ENCODE measurements at regions not wholly inside any gene's neighbourhood (a gene's known extent, or its start where the extent isn't known, plus 50 kb on each side); places are given as distances from the start of the nearest gene placed in this dataset.
A peak's percentile ranks its signal among the peaks of the same experiment; 100 is the strongest.

GRCh38 chr4:126686491-126686890, 946.3 kb upstream of the INTU start:
- no peaks in the 10 kb centered on the region for H3K36me3 ChIP-seq (ENCODE audit: control insufficient read depth, insufficient read depth, low read length, severe bottlenecking)
- no peak for DNase-seq (ENCODE audit: low read depth)
- no peaks in the 10 kb centered on the region for H3K9me3 ChIP-seq (ENCODE audit: control insufficient read depth, low read length)
- H3K4me1 ChIP-seq (ENCODE audit: control insufficient read depth, insufficient read depth, low read length), result peaks cover 11% of the 10 kb centered on the region
- H3K4me3 ChIP-seq (ENCODE audit: low read length), result no peak overlapping the region
- H3K27me3 ChIP-seq (replicated peaks; ENCODE audit: control insufficient read depth, insufficient read depth, low read length), result no peaks in the 10 kb centered on the region
- H3K9ac ChIP-seq (ENCODE audit: low read length), result no peak overlapping the region

GRCh38 chr4:126687655-126688358, 945.0 kb upstream of the INTU start:
- Histone ChIP-seq H3K9ac (ENCODE audit: low read length) (no peak overlapping the region), H3K4me3 (ENCODE audit: low read length) (peak overlapping the region; percentile 1), H3K4me1 (ENCODE audit: control insufficient read depth, insufficient read depth, low read length) (peaks cover 11% of the 10 kb centered on the region), H3K9me3 (ENCODE audit: control insufficient read depth, low read length) (no peaks in the 10 kb centered on the region), H3K27me3 (replicated peaks; ENCODE audit: control insufficient read depth, insufficient read depth, low read length) (no peaks in the 10 kb centered on the region), H3K36me3 (ENCODE audit: control insufficient read depth, insufficient read depth, low read length, severe bottlenecking) (no peaks in the 10 kb centered on the region)
- no peak for DNase-seq (ENCODE audit: low read depth)

- Histone ChIP-seq H3K9ac (ENCODE audit: low read length) (no peak overlapping the region), H3K9me3 (ENCODE audit: control insufficient read depth, low read length) (no peaks in the 10 kb centered on the region), H3K4me3 (ENCODE audit: low read length) (no peak overlapping the region), H3K27me3 (replicated peaks; ENCODE audit: control insufficient read depth, insufficient read depth, low read length) (no peaks in the 10 kb centered on the region), H3K4me1 (ENCODE audit: control insufficient read depth, insufficient read depth, low read length) (peaks cover 11% of the 10 kb centered on the region), H3K36me3 (ENCODE audit: control insufficient read depth, insufficient read depth, low read length, severe bottlenecking) (no peaks in the 10 kb centered on the region)
- no peak for DNase-seq (ENCODE audit: low read depth)
These were observed 941.0 kb upstream of the INTU start for GRCh38 chr4:126691797-126692196.

- no peaks in the 10 kb centered on the region for H3K36me3 ChIP-seq (ENCODE audit: control insufficient read depth, insufficient read depth, low read length, severe bottlenecking)
- H3K9ac ChIP-seq (ENCODE audit: low read length), result no peak overlapping the region
- H3K27me3 ChIP-seq (replicated peaks; ENCODE audit: control insufficient read depth, insufficient read depth, low read length), result no peaks in the 10 kb centered on the region
- peaks cover 13% of the 10 kb centered on the region for H3K4me1 ChIP-seq (ENCODE audit: control insufficient read depth, insufficient read depth, low read length)
- H3K4me3 ChIP-seq (ENCODE audit: low read length), result no peak overlapping the region
- H3K9me3 ChIP-seq (ENCODE audit: control insufficient read depth, low read length), result no peaks in the 10 kb centered on the region
- peak; percentile 16 for DNase-seq (ENCODE audit: low read depth)
These were observed 935.0 kb upstream of the INTU start for GRCh38 chr4:126697748-126698147.

- Histone ChIP-seq H3K36me3 (ENCODE audit: control insufficient read depth, insufficient read depth, low read length, severe bottlenecking) (no peaks in the 10 kb centered on the region), H3K4me1 (ENCODE audit: control insufficient read depth, insufficient read depth, low read length) (peaks cover 13% of the 10 kb centered on the region), H3K9me3 (ENCODE audit: control insufficient read depth, low read length) (no peaks in the 10 kb centered on the region), H3K4me3 (ENCODE audit: low read length) (no peak overlapping the region), H3K27me3 (replicated peaks; ENCODE audit: control insufficient read depth, insufficient read depth, low read length) (no peaks in the 10 kb centered on the region), H3K9ac (ENCODE audit: low read length) (no peak overlapping the region)
- no peak for DNase-seq (ENCODE audit: low read depth)
These were observed 934.5 kb upstream of the INTU start for GRCh38 chr4:126698224-126698623.

- Histone ChIP-seq H3K4me1 (ENCODE audit: control insufficient read depth, insufficient read depth, low read length) (peaks cover 13% of the 10 kb centered on the region), H3K4me3 (ENCODE audit: low read length) (no peak overlapping the region), H3K36me3 (ENCODE audit: control insufficient read depth, insufficient read depth, low read length, severe bottlenecking) (no peaks in the 10 kb centered on the region), H3K9ac (ENCODE audit: low read length) (no peak overlapping the region), H3K9me3 (ENCODE audit: control insufficient read depth, low read length) (no peaks in the 10 kb centered on the region), H3K27me3 (replicated peaks; ENCODE audit: control insufficient read depth, insufficient read depth, low read length) (no peaks in the 10 kb centered on the region)
- peak; percentile 55 for DNase-seq (ENCODE audit: low read depth)
These were observed 931.0 kb upstream of the INTU start for GRCh38 chr4:126701756-126702155.

GRCh38 chr4:126702747-126703146, 930.0 kb upstream of the INTU start:
- Histone ChIP-seq H3K4me1 (ENCODE audit: control insufficient read depth, insufficient read depth, low read length) (peaks cover 13% of the 10 kb centered on the region), H3K9ac (ENCODE audit: low read length) (no peak overlapping the region), H3K9me3 (ENCODE audit: control insufficient read depth, low read length) (no peaks in the 10 kb centered on the region), H3K27me3 (replicated peaks; ENCODE audit: control insufficient read depth, insufficient read depth, low read length) (no peaks in the 10 kb centered on the region), H3K36me3 (ENCODE audit: control insufficient read depth, insufficient read depth, low read length, severe bottlenecking) (no peaks in the 10 kb centered on the region), H3K4me3 (ENCODE audit: low read length) (no peak overlapping the region)
- DNase-seq (ENCODE audit: low read depth), result no peak

GRCh38 chr4:126705266-126705665, 927.5 kb upstream of the INTU start:
- Histone ChIP-seq H3K4me3 (ENCODE audit: low read length) (no peak overlapping the region), H3K4me1 (ENCODE audit: control insufficient read depth, insufficient read depth, low read length) (peaks cover 9% of the 10 kb centered on the region)
- peak; percentile 61 for DNase-seq (ENCODE audit: low read depth)

GRCh38 chr4:126708716-126709115, 924.0 kb upstream of the INTU start:
- no peak for DNase-seq (ENCODE audit: low read depth)
- no peaks in the 10 kb centered on the region for H3K9me3 ChIP-seq (ENCODE audit: control insufficient read depth, low read length)
- H3K4me1 ChIP-seq (ENCODE audit: control insufficient read depth, insufficient read depth, low read length), result no peaks in the 10 kb centered on the region
- no peaks in the 10 kb centered on the region for H3K27me3 ChIP-seq (replicated peaks; ENCODE audit: control insufficient read depth, insufficient read depth, low read length)
- H3K4me3 ChIP-seq (ENCODE audit: low read length), result no peak overlapping the region
- H3K36me3 ChIP-seq (ENCODE audit: control insufficient read depth, insufficient read depth, low read length, severe bottlenecking), result no peaks in the 10 kb centered on the region
- no peak overlapping the region for H3K9ac ChIP-seq (ENCODE audit: low read length)

More at GRCh38 chr4:126705266-126705665, 927.5 kb upstream of the INTU start:
- Histone ChIP-seq H3K27me3 (replicated peaks; ENCODE audit: control insufficient read depth, insufficient read depth, low read length) (no peaks in the 10 kb centered on the region), H3K36me3 (ENCODE audit: control insufficient read depth, insufficient read depth, low read length, severe bottlenecking) (no peaks in the 10 kb centered on the region), H3K9ac (ENCODE audit: low read length) (no peak overlapping the region), H3K9me3 (ENCODE audit: control insufficient read depth, low read length) (no peaks in the 10 kb centered on the region)

GRCh38 chr4:126710935-126711334, 921.8 kb upstream of the INTU start:
- H3K4me1 ChIP-seq (ENCODE audit: control insufficient read depth, insufficient read depth, low read length), result no peaks in the 10 kb centered on the region
- no peaks in the 10 kb centered on the region for H3K27me3 ChIP-seq (replicated peaks; ENCODE audit: control insufficient read depth, insufficient read depth, low read length)
- no peak overlapping the region for H3K9ac ChIP-seq (ENCODE audit: low read length)
- H3K36me3 ChIP-seq (ENCODE audit: control insufficient read depth, insufficient read depth, low read length, severe bottlenecking), result no peaks in the 10 kb centered on the region
- no peaks in the 10 kb centered on the region for H3K9me3 ChIP-seq (ENCODE audit: control insufficient read depth, low read length)
- no peak overlapping the region for H3K4me3 ChIP-seq (ENCODE audit: low read length)
- DNase-seq (ENCODE audit: low read depth), result no peak

GRCh38 chr4:126715067-126715466, 917.7 kb upstream of the INTU start:
- H3K4me1 ChIP-seq (ENCODE audit: control insufficient read depth, insufficient read depth, low read length), result peaks cover 2% of the 10 kb centered on the region
- no peaks in the 10 kb centered on the region for H3K27me3 ChIP-seq (replicated peaks; ENCODE audit: control insufficient read depth, insufficient read depth, low read length)
- no peak for DNase-seq (ENCODE audit: low read depth)
- no peak overlapping the region for H3K4me3 ChIP-seq (ENCODE audit: low read length)
- H3K36me3 ChIP-seq (ENCODE audit: control insufficient read depth, insufficient read depth, low read length, severe bottlenecking), result no peaks in the 10 kb centered on the region
- no peaks in the 10 kb centered on the region for H3K9me3 ChIP-seq (ENCODE audit: control insufficient read depth, low read length)
- no peak overlapping the region for H3K9ac ChIP-seq (ENCODE audit: low read length)

GRCh38 chr4:126715681-126716080, 917.1 kb upstream of the INTU start:
- Histone ChIP-seq H3K9me3 (ENCODE audit: control insufficient read depth, low read length) (no peaks in the 10 kb centered on the region), H3K4me1 (ENCODE audit: control insufficient read depth, insufficient read depth, low read length) (peaks cover 2% of the 10 kb centered on the region), H3K4me3 (ENCODE audit: low read length) (no peak overlapping the region), H3K9ac (ENCODE audit: low read length) (no peak overlapping the region), H3K27me3 (replicated peaks; ENCODE audit: control insufficient read depth, insufficient read depth, low read length) (no peaks in the 10 kb centered on the region), H3K36me3 (ENCODE audit: control insufficient read depth, insufficient read depth, low read length, severe bottlenecking) (no peaks in the 10 kb centered on the region)
- no peak for DNase-seq (ENCODE audit: low read depth)

All from adipocyte (in vitro differentiated cells).